GM18868 (cell line): ENCODE measurements at regions not wholly inside any gene's neighbourhood (a gene's known extent, or its start where the extent isn't known, plus 50 kb on each side); places are given as distances from the start of the nearest gene placed in this dataset.

Experiments used
- ATAC-seq: cut with Tn5 transposase; IDR thresholded peaks from one replicate; pipeline ENCODE4 v1.9.1; 2021; ENCODE audit warnings: mild to moderate bottlenecking, moderate library complexity; ENCODE audit not compliant: unreplicated experiment

DNA sequence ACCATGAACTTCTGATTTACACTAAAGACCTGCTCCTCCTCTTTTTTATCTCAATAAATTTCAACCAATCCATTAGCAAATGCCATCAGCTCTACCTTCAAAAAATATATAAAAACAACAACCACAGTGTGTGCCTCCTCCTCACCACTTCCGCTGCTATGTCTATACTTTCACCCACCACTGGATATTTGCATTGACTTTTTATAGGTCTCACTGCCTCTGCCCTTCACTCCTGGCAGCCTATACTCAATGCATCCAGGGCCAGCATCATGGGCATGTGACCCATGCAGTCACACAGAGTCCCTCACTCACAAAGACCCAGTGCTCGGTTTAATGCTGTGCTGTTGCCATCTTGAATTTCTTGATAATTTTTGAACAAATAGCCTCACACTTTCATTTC lies 53.5 kb upstream of the CCDC54 start:
- ATAC-seq = no peak

DNA sequence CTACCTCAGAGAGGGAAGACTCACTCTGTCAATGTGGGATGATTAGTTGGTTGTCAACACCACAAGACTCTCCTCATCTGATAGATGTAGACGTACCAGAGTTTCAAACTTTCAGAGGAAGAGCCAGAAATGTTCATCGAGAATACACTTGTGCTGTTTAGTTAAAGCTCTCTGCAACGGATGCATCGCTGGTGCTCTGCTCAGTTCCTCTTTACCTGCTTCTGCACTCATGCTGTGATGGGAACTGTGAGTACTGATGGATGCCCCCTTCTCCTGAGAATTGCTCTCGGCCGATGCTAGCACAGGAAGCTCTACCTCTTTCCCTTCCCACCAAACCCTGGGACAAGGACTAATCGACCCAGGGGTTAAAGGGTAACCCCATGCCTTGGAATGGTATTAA lies 51.8 kb upstream of the CCDC54 start:
- no peak for ATAC-seq
